IPS-NIHi11 (cell line): ENCODE measurements at regions not wholly inside any gene's neighbourhood (a gene's known extent, or its start where the extent isn't known, plus 50 kb on each side); places are given as distances from the start of the nearest gene placed in this dataset.
"Not testable (repeated sequence)": the region's sequence is repeated elsewhere in the genome, so short reads cannot be mapped to it uniquely, and the experiment has no call there.

ENCODE experiments used
- DNase-seq: peaks from one replicate; pipeline ENCODE4 v3.0.0; 2012; ENCODE audit warnings: mixed read lengths, low spot score

DNA sequence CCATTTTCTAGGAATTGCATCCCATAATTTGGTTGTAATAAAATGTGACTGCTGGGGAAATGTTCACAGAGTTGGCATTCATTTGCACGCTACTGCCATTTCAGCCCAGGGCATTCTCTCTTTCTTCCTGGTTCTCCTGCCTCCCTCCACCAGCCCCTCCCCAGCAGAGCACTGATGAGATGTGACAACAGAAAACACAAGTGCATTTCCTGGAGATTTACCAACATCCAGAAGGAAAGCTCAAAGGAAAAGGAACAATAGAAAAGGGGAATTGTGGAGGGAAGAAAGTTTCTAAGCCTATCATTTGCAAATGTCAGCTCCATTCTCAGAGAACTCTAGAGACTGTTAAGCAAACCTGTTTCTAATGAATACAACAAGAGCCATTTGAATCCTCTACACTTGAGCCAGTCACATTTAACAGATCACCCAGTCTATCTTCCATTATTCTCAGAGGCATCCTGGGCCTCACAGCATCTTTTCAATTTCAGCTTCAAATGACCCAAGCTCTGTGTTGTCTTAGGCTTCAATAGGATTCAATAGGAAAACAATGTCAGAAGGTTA is 395.6 kb upstream of the PBX1 start:
- DNase-seq, result peak; percentile 17

DNA sequence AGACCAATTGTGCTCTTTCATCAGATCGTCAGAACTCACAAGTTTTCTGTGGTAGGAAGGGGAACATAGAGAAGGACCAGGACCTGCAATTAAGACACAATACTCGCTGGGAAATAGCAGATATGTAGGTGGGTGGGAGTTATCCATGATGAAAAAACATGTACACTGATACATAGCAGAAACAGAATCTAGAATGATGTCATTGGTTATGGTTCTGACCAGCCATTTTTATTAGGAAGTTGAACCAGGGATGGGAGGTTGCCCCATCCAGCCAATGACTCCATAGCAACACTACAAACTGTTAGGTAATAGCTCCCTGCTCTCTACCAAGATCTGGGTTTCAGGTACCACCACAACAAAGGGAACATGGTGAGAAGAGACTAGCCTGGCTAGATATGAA is 393.5 kb upstream of the PBX1 start:
- DNase-seq, result no peak

DNA sequence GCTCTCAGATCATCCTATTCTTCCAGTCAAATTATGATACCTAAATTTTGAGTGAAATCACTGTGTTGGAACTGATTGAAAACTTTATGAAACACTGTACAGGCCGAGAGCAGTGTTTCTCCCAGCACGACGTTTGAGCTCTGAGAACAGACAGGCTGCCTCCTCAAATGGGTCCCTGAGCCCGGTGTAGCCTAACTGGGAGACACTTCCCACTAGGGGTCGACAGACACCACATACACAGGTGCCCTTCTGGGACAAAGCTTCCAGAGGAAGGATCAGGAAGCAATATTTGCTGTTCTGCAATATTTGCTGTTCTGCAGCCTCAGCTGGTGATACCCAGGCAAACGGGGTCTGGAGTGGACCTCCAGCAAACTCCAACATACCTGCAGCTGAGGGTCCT is 392.5 kb upstream of the PBX1 start:
- not testable (repeated sequence) for DNase-seq

DNA sequence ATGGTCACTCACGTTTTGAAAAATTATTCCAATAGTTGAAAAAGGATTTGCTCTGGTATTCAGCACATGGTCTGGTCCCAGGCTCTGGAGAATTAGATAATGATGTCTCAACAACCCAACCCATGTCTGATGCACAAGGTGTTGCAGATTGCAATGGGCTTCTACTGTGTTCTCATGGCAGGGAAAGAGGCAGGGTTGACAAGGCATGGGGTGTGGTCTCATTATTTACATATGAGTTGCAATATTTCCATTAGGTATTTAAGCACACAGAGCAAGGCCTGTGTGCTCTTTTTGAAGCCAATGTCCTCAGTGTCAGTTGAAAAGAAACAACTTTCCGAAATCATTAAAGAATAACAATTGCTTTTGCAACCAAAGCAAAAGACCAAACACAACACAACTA is 381.9 kb upstream of the PBX1 start:
- DNase-seq, result no peak

DNA sequence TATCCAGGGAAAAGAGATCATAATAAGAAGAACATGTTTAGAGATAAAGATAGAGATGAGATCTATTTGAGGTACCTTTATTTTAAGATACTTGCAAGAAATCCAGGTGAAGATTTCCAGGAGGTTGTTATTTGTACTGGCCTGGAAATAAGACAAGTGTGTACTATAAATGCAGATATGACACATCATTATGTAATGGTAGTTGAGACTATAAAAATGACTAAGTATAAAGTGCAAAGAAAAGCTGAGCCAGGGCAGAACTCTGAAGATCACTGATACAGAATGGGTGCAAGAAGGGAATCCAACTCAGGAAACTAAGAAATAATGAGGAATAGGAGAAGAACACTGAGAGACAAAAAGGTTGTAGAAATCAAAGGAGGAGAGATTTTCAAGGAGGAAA is 378.2 kb upstream of the PBX1 start:
- no peak for DNase-seq

DNA sequence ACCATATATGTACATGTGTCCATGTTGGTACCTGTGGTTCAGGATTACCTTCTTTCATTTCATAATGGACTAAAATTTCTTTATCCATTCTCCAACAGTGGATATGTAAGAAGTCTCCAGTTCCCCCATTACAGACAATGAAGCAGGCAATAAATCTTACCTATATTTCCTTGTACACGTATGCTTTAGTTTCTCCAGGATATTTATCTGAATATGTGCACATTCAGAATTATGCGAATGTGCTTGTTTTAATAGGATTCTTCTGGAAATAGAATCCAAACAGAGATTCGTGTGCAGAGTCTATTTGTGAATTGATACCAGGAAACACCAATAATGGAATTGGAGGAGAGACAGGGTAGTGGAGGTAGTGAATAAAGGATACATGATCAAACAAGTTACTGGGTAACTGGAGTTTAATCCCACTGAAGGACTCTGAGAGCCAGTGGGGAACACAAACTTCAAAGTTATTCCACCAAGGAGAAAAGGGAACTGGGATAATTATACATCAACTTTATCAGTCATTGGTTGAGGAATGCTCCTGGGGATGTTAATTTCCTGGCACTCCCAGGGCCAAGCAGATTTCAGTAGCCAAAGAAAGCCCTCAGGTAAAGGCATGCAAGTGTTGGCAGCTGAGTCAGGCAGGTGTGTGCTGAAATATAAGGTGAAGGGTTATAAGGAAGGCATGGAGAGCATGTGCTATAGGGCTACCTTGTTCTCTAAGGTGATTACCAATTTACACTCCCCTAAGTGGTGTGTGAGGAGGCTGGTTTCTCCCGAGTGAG is 374.9 kb upstream of the PBX1 start:
- DNase-seq, result no peak

DNA sequence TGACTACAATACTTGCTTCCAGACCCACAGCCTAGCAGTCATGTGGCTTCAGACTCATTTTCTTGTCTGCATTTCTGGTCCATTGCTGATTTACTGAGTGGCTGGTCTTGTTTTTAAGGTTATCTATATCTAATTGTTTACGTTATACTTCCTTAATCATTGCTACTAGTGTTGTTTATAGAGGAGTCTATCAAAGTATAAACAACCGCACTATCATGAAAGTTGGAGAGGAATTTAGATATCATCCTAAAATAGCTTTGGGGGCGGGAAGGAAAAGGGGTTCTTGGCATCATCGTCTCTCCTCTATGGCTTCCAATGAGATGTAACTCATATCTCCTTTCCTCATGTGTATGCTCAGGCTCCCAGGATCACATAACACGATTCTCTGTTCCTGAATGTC is 372.1 kb upstream of the PBX1 start:
- DNase-seq, result no peak

DNA sequence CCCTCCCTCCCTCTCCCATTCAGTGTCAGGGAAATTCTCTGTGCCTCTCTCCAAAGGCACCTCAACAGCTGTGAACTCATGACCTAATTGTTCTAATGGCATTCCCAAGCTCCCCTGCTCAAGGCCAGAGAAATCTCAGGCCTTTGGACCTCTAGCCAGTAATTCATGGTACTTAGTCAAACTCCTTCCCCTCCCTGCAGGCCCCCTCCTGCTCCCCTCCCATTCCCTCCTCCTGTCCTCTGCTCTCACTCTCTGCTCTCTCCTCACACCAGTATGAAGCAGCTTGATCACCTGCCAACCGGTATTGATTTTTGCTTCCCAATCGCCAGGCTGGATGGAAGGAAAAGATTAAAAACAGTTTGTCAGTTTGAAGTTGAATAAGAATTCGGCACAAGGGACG is 370.5 kb upstream of the PBX1 start:
- DNase-seq, result no peak

DNA sequence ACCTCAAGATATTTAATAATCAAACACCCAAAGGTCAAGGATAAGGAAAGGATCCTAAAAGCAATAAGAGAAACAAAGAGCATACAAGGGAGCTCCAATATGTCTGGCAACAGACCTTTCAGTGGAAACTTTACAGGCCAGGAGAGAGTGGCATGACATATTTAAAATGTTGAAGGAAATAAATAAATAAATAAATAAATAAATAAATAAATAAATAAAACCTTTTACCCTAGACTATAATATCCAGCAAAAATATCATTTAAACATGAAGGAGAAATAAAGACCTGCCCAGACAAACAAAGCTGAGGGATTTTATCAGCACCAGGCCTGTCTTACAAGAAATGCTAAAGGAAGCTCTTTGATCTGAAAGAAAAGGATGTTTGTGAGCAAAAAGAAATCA is 367.8 kb upstream of the PBX1 start:
- DNase-seq, result no peak

DNA sequence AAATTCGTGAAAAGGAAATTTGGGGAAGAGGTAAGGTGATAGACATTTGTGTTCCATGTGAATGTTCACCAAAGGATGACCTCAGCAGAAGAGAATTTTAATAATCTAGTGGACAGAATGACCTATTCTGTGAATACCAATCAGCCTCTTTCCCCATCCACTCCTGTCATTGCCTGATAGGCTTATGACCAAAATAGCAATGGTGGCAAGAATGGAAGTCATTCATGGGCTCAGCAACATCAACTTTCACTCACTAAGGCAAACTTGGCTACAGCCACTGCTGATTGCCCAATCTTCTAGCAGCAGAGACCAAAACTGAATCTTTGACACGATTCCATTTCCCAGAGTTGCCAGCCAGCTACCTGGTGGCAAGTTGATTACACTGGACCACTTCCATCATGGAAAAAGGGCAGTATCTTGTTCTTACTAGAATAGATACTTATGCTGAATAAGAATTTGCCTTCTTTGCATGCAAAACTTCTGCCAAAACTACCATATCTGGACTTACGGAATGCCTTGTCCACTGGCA is 348.7 kb upstream of the PBX1 start:
- no peak for DNase-seq

DNA sequence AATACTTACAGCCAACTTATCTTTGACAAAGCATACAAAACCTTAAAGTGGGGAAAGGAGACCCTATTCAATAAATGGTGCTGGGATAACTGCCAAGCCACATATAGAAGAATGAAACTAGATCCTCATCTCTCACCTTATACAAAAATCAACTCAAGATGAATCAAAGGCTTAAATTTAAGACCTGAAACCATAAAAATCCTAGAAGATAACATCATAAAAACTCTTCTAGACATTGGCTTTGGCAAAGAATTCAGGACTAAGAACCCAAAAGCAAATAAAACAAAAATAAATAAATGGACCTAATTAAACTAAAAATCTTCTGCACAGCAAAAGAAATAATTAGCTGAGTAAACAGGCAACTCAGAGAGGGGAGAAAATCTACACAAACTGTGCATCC is 335.6 kb upstream of the PBX1 start:
- no peak for DNase-seq

DNA sequence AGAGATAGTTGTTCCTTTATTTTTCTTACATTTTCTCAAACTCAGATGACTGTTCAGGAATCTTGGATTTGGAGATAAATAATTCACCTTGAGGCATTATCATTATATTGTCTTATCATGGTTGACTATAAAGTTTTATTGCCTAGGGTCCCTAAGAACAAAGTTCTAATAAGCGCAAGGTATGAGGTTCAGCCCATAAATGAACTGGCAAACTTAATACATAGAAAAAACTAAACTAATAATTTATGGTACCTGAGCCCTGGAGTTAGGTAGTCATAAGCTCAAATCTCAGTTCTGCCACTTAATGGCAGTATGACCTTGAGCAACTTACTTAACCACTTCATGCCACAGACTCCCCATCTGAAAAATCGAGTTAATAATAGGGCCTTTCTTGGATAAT is 334.0 kb upstream of the PBX1 start:
- no peak for DNase-seq

DNA sequence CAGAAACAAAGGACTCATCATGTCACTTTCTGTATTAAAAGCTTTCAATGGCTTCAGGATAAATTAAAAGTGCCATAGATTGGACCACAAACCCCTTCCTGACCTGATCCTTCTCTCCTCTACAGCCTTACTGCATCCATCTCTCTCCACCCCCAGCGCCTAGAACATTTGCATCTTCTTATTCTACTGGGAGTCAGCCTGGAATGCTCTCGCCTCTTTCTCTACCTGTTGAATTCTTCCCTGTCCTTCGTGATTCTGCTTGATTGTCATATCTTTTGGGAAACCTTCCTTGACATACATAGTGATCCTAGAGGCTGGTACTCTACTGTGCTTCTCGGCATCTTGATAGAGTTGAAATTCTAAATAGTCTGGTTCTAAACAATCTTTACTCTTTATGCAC is 332.0 kb upstream of the PBX1 start:
- no peak for DNase-seq

DNA sequence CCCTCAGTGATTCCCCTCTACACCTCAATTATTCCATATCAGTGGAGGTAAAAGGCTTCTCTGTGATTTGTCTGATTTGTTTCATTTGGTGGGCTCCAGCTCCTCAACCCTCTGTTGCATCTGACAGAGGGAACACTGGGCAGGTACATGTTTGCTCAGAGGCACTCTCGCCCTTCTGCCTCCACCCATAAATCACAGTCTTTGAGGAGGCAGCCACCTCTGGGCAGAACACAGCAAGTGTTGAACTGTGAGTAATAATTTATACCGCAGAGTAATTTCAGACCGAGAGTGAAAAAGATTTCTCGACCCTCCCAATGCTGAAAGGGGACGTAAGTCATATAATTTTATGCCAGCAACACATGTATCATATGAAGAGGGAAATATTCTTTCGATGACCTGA is 330.1 kb upstream of the PBX1 start:
- DNase-seq, result no peak

DNA sequence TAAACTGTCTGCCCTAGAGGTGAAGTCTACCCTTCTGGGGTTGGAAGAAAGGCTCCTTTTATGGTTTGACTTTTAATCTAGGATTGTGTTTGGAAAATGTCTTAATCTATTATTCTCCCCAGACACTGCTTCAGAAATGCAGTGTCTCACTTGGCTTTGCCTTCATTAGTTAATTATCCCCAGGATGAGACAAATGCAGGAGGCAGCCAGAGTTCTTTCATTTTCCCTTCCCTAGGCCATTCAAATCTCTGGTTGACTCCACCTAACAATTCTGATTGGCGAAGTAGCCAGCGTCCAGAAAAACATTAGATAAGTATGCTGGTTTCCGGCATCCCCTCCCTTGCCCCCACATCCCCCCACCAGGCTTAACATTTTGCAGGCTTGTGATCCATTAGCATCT is 325.8 kb upstream of the PBX1 start:
- no peak for DNase-seq

DNA sequence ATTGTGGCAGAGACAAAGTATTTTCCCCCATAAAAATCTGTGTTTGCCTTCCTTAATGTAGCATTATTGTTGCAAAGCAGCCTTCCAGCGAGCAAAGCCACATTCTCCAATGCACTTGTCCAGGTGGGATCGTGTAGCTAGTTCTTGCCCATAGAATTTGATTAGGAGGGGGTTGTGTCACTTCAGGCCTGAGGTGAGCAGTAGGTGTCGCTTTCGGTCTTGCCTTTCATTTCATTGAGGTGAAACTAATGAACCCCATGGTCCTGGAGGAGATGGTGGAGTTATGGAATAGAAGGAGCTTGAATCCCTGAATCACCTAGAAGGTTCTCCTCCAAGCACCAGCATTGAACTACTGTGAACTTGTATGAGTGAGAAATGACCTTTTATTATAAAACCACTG is 318.9 kb upstream of the PBX1 start:
- DNase-seq, result peak; percentile 25

DNA sequence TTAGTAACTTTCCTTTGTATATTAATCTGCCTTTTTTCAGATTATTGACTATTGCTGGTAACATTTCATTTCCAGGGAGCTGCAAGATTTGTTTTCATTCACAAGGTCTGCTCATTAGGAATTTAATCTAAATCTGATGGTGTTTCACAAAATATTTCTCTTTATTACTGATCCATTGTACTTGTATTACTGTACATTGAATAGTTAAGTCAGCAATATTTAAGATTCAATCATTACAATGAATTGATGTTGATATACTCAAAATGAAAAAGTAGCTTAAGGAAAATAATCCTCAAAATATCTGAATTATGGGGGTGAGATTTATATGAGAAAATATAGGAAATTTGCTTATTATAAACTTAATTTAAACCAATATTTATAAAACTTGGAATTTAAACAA is 308.6 kb upstream of the PBX1 start:
- DNase-seq, result no peak

DNA sequence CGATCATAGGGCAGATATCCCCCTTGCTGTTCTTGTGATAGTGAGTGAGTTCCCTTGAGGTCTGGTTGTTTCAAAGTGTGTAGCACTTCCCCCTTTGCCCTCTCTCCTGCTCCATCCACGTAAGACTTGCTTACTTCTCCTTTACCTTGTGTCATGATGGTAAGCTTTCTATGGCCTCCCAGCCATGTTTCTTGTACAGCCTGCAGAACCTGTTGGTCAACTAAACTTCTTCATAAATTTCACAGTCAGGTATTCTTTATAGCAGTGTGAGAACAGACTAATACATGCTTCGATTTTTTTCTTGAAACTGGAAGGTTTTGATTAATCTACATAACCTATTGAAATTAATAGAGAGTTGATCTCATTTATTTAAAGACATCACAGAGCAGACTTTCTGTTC is 302.5 kb upstream of the PBX1 start:
- no peak for DNase-seq

DNA sequence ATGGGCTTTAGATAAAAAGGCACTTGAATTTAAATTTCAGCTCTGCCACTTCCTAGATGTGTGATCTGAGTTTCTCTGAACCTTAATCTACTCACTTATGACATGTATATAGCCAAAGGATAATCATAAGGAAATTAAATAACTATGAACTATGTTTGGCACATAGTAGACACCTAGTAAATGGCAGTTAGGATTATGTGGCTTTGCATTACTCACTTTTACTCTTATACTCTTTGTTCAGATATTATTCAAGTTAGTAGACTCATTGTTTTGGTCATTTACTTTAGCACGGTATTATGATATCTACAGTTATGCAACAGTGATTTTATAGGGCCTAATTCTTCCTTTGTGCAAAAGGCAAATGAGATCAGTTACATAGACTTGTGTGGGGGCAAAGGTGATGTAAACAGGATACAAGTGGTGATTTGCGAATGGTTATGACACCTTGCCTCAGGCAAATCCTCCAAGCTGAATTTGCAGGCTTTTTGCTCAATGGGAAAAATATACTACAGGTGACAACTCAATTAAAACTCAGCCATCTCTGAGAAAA is 297.2 kb upstream of the PBX1 start:
- no peak for DNase-seq

DNA sequence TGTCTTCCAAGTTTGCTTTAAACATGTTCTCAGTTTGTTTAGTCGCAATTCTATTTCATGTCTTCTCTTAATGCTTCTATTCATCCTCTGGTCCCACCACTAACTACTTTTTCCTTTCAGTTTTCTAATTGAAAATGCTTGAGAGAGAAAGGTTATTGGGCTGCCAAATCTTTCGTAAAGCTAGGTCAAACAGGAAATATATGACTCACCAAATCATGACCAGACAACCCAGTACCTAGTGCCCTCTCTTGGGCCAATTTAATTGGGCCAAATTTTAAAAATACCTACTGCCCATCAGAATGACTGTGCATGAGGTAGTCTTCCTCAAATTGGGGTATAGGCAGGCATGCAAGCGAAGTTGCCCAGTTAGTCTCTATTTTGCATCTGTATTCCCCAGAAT is 295.4 kb upstream of the PBX1 start:
- no peak for DNase-seq

DNA sequence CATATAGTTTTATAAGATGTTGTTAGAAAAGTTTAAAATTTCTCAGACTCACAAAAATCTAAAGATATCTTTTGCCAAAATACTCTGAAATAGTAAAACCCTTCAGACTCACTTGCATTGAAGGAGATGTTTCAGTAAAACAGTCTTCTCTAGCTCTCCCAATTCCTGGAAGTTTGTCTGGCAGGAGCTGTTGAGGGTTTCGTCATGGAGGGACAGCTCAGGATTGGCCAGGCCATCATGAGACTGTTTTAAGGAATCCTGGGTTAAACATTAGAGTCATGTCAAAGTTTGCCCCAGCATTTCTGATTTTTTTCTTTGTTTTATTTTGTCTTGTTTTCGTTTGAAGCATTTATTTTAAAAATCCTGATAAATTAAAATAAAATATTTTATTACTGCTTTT is 293.8 kb upstream of the PBX1 start:
- DNase-seq, result no peak

DNA sequence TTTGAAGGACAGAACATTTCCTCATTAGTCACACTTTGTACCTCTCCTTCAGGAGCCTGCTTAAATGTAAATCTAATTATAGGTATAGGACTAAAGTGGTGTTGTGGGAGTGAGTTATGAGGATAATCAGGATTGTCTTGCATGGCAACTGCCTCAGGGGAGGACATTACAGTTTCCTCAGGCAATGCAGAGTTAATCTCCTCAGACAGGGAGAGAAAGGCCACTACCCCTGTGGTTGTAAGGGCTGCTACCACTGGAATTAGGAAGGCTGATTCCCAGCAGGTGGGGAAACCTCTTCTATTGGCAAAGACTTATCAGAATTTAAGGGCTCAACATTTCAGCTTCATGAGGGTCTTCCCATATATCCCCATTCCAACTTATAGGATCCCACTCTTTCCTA is 286.8 kb upstream of the PBX1 start:
- no peak for DNase-seq

DNA sequence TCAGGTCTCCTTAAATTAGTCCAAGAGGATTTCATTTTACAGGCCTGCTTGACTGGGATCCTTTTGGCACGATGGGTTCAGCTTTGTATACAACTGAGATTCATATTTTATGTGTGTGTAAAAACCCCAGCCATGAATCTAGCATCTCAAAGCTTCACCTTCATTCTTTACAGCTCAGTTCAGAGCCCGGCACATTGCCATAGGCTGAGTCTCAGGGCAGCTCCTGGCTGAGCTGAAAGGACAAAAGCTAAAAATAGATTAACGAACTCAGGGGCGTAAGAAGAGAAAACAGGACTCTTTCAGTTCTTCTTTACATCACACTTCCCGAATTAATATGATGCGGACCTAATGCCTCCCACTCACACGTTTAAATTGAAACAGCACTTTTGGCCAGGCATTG is 262.8 kb upstream of the PBX1 start:
- no peak for DNase-seq

DNA sequence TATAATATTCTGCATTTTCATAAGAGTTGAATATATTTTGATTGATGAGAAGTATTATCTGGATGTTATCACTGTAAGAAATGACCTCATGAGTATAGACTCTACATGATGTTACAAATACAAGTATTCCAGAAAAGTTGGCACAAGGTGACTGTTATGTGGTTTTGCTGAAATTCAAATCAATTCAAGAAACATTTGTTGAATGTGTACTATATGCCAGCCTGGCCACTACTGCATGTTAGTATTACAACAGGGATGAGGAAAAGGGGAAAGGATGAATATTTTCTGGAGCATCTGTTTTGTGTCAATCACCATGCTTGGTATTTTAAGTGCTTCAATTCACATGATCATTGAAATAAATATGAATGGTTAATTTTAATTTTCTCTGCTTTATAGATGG is 250.9 kb upstream of the PBX1 start:
- no peak for DNase-seq
